Omental fat pad (tissue), 3 donors: ENCODE measurements at regions not wholly inside any gene's neighbourhood (a gene's known extent, or its start where the extent isn't known, plus 50 kb on each side); places are given as distances from the start of the nearest gene placed in this dataset.
"Not testable (repeated sequence)": the region's sequence is repeated elsewhere in the genome, so short reads cannot be mapped to it uniquely, and the experiment has no call there.

ENCODE experiments used
- ATAC-seq: fragments of 150-250 bp; one replicate; pipeline ENCODE4 v1.9.1; 2016; ENCODE audit warnings: mild to moderate bottlenecking, moderate library complexity; ENCODE audit not compliant: low FRiP score
- DNase-seq: peaks from one replicate; pipeline ENCODE4 v3.0.0-alpha.2; 2019; ENCODE audit warnings: low spot score
- TF ChIP-seq, protein P1 (sequence below), 3 donors: fragments of 450-650 bp; IDR thresholded peaks; one replicate each; pipeline ENCODE4 v1.5.1; 2016 to 2017; ENCODE audit warnings: antibody characterized with exemption in 3 of 3, mild to moderate bottlenecking in 3 of 3, moderate library complexity in 2 of 3

DNA sequence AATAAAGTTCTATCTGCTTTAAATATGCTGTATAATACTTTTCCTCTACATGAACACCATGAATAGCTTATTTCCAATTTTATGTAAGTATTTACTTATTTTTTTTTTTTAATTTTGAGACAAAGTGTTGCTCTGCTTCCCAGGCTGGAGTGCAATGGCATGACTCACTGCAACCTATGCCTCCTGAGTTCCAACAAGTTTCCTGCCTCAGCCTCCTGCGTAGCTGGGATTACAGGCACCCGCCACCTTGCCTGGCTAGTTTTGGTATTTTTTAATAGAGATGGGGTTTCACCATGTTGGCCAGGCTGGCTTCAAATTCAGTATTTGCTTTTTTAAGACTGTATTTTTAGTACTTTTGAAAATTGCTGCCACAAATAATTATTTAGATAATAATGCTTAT is 1365.9 kb downstream of the GRIK2 start:
- ATAC-seq (no peak), DNase-seq (no peak)
- TF ChIP-seq, protein P1, sequence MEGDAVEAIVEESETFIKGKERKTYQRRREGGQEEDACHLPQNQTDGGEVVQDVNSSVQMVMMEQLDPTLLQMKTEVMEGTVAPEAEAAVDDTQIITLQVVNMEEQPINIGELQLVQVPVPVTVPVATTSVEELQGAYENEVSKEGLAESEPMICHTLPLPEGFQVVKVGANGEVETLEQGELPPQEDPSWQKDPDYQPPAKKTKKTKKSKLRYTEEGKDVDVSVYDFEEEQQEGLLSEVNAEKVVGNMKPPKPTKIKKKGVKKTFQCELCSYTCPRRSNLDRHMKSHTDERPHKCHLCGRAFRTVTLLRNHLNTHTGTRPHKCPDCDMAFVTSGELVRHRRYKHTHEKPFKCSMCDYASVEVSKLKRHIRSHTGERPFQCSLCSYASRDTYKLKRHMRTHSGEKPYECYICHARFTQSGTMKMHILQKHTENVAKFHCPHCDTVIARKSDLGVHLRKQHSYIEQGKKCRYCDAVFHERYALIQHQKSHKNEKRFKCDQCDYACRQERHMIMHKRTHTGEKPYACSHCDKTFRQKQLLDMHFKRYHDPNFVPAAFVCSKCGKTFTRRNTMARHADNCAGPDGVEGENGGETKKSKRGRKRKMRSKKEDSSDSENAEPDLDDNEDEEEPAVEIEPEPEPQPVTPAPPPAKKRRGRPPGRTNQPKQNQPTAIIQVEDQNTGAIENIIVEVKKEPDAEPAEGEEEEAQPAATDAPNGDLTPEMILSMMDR (IDR thresholded peaks at IDR 0.05) = no peak

DNA sequence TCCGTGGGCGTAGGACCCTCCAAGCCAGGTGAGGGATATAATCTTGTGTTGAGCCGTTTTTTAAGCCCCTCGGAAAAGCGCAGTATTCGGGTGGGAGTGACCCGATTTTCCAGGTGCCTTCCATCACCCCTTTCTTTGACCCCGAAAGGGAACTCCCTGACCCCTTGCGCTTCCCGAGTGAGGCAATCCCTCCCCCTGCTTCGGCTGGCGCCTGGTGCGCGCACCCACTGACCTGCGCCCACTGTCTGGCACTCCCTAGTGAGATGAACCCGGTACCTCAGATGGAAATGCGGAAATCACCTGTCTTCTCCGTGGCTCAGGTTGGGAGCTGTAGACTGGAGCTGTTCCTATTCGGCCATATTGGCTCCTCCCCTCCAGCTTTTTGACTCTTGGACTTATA is 1365.0 kb downstream of the GRIK2 start:
- not testable (repeated sequence) for ATAC-seq

DNA sequence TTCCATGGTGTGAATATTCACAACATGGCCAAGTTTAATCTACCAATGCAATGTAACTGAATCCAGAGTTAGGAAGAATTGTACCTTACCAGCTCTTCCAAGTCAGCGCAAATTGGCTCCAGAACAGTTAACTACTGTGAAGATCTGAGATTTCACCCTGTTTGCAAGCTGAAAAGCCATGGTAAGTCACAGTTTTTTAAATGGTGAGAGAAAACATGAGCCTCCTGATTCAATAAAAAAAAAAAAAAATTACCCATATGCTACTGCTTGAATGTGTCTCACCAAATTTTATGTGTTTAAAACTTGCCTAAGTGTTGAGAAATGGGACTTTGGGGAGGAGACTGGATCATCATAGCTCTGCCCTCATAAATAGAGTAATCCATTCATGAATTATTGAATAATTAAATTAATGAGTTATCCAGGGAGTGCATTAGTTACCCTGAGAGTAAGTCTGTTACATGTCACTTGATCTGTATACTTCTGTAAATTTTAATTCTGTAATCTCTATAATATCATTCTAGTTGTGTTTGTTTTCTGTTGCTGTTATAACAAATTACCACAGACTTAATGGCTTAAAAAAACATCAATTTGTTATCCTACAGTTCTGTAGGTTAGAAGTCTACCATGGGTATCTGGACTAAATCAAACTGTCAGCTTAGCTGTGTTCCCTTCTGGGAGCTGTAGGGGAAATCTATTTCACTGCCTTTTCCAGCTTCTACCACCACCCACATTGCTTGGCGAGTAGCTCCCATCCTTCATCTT is 1355.9 kb downstream of the GRIK2 start:
- ATAC-seq = no peak
- TF ChIP-seq, protein P1 (IDR thresholded peaks at IDR 0.05) = no peak

More for the DNA sequence above, 1365.0 kb downstream of the GRIK2 start:
- DNase-seq = not testable (repeated sequence)

GRCh38 chr6:102746941-102747340 is 1353.4 kb downstream of the GRIK2 start:
- TF ChIP-seq, protein P1 (IDR thresholded peaks at IDR 0.05) = no peak
- DNase-seq = no peak

More for the DNA sequence above, 1355.9 kb downstream of the GRIK2 start:
- no peak for DNase-seq

DNA sequence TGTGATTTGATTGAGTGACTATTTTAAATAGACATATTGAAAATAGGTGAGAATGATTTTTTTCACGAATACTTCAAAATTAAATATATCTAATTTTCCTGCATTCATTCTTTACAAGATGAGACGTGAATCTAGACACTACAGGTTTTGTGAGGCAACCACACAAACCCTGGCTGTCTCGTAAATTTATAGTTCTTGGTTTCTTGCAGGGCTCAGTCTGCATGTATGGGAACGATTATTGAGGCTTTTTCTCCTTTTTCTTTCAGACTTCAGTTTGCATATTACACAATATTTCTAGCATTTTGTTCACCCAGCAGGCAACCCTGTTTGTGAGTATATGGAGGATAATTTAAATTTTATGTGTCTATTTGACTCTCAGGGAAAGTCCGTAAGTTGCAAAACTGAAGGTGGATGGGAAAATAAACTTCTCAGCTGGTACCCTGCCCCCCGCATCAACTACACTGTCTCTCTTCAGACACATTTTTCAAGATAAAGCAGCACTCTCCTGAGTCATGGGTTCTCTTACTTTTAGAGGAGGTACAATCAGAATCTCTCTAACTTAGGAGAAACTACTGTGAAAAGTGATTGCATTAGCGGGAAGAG is 1349.3 kb downstream of the GRIK2 start:
- ATAC-seq (no peak), DNase-seq (no peak)
- TF ChIP-seq, protein P1 (IDR thresholded peaks at IDR 0.05) = no peak

More at GRCh38 chr6:102746941-102747340, 1353.4 kb downstream of the GRIK2 start:
- ATAC-seq = no peak

GRCh38 chr6:102742028-102742427 is 1348.5 kb downstream of the GRIK2 start:
- TF ChIP-seq, protein P1 (IDR thresholded peaks at IDR 0.05) = no peak
- no peak for ATAC-seq

GRCh38 chr6:102736941-102737368 is 1343.4 kb downstream of the GRIK2 start:
- DNase-seq (no peak), ATAC-seq (no peak)
- TF ChIP-seq, protein P1 (IDR thresholded peaks at IDR 0.05) = no peak

More at GRCh38 chr6:102742028-102742427, 1348.5 kb downstream of the GRIK2 start:
- DNase-seq = no peak
